Fibroblast of mammary gland (primary cell): ENCODE measurements at regions not wholly inside any gene's neighbourhood (a gene's known extent, or its start where the extent isn't known, plus 50 kb on each side); places are given as distances from the start of the nearest gene placed in this dataset.

ENCODE experiments used
- DNase-seq: peaks from one replicate; pipeline ENCODE4 v3.0.0-alpha.2; 2010; ENCODE audit warnings: low read depth
- H3K4me3 ChIP-seq: 2 replicates; pipeline ENCODE4 v1.5.1; 2011; ENCODE audit warnings: low read depth, mild to moderate bottlenecking, low read length, moderate library complexity; ENCODE audit not compliant: control insufficient read depth
- TF ChIP-seq, protein P1 (sequence below): conservative IDR thresholded peaks from 2 replicates; pipeline ENCODE4 v1.5.1; 2011; ENCODE audit warnings: low read depth, low read length, inconsistent platforms; ENCODE audit not compliant: control insufficient read depth, insufficient read depth

DNA sequence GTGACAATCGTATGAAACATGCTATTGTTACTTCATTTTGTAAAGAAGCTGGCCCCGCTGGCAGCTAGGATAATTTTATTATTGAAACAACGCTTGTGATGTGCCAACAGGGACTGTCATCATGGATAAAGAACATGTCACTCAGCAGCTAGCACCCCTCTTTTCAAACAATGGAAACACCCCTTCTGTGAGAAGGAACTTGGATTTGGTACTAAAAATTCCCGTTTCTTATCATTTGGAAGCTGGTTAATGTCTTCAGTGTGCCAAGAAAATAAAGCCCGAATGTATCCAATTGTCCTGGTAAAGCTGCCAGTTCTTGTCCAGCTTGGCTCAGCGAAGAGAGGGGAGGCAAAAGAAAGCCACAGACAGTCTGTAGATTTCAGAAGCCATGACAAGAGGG lies 186.6 kb downstream of the PHLDA1 start:
- DNase-seq = no peak
- TF ChIP-seq, protein P1, sequence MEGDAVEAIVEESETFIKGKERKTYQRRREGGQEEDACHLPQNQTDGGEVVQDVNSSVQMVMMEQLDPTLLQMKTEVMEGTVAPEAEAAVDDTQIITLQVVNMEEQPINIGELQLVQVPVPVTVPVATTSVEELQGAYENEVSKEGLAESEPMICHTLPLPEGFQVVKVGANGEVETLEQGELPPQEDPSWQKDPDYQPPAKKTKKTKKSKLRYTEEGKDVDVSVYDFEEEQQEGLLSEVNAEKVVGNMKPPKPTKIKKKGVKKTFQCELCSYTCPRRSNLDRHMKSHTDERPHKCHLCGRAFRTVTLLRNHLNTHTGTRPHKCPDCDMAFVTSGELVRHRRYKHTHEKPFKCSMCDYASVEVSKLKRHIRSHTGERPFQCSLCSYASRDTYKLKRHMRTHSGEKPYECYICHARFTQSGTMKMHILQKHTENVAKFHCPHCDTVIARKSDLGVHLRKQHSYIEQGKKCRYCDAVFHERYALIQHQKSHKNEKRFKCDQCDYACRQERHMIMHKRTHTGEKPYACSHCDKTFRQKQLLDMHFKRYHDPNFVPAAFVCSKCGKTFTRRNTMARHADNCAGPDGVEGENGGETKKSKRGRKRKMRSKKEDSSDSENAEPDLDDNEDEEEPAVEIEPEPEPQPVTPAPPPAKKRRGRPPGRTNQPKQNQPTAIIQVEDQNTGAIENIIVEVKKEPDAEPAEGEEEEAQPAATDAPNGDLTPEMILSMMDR = no peak
- no peak overlapping the region for H3K4me3 ChIP-seq

DNA sequence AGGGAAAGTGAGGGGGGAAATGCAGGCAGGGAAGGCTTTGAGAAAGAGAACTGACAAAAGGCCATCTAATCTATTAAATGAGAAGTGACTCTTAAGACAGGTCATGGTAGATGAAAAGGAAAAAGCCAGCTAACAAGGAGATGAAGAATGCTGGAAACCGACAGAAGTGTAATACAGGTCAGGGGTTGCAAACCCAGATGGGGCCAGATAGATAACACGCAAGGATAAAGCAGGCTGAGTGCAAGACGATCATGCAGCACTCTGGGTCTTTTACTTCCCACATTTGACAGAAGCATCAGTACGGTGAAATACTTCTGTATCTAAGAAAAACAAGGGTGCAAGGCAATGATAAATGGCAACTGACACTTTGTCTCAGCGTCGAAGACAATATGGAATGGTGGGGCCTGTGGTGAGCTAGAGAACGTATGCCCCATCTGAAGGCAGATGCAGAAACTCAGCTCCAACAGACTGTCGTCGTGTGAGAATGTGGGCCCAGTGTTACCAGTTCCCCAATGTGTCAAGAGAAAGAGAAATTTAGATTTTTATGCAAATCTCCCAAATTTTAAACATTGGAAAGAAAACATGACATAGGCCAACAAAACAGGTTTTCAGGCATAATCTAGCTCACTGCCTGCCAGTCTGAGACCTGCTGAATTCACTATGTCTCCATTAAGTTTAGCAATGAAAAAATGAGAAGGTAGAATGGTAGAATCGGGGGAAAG lies 187.4 kb downstream of the PHLDA1 start:
- TF ChIP-seq, protein P1 = no peak
- H3K4me3 ChIP-seq = no peak overlapping the region
- DNase-seq = no peak

DNA sequence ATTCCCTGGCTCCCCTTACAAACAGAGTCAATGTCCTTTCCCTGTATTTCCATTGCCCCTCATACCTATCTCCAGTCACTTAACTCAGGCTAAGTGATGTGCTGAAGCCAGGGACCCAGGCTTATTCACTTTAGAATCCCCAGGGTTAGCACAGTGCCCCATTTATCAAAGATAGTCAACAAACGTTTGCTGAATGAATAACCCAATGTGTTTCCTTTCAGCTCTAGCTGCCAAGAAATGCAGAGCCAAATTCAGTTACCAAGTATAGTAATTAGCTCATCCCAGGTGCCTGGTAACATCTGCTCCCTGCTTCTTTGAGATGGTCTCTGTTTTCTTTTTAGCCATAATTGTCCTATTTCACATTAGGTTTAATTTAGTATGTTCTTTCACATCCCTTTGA lies 189.5 kb downstream of the PHLDA1 start:
- no peak overlapping the region for H3K4me3 ChIP-seq
- no peak for DNase-seq
- TF ChIP-seq, protein P1 = no peak

DNA sequence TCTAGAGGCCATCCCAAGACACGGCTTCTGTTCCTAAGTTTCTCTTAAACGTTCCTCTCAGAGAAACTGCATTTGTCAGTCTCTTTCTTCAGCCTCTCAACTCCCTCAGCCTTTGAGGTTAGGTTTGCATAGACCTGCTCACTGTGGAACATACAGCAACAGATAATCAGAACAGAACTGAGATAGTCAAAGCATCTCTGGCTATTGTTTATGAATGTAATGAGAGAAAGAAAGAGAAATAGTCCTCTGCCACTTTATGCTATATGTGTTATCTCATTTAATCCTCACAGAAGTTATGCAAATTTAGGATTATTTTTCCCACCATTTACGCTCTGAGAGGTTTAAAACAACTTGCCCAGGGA lies 190.6 kb downstream of the PHLDA1 start:
- TF ChIP-seq, protein P1 = no peak
- no peak overlapping the region for H3K4me3 ChIP-seq
- DNase-seq = no peak

DNA sequence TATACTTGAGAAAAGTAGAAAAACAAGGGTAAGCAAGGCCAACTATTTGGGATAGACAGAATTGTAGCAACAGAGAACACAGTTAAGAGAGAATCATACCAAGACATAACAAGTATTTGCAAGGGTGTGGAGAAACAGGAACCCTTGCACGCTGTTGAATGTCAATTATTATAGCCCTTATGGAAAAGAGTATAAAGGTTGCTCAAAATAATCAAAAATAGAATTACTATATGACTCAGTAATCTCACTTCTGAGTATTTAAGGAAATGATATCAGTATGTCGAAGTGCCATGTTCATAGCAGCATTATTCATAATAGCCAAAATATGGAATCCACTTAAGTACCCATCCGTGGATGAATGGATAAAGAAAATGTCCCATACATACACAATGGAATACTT lies 193.3 kb downstream of the PHLDA1 start:
- DNase-seq = no peak
- no peak overlapping the region for H3K4me3 ChIP-seq
- TF ChIP-seq, protein P1 = no peak

DNA sequence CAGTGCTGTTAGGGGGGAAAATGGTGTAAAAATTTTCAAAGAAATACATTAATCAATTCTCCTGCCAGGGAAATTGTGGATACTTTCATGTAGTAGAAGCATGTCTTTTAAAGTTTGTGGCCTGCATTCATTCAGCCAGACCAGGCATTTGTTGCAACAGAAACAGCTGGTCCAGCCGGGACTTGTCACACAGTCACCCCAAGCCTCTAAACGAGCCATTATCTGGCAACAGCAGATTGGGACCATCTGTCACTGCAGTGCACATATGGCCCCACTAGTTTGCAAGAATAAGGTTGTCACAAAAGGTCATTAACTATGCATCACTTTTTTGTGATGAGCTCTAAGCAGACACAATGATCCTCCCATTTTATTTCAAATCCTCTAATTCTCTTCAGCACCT lies 193.9 kb downstream of the PHLDA1 start:
- no peak for DNase-seq
- H3K4me3 ChIP-seq = no peak overlapping the region
- TF ChIP-seq, protein P1 = no peak

DNA sequence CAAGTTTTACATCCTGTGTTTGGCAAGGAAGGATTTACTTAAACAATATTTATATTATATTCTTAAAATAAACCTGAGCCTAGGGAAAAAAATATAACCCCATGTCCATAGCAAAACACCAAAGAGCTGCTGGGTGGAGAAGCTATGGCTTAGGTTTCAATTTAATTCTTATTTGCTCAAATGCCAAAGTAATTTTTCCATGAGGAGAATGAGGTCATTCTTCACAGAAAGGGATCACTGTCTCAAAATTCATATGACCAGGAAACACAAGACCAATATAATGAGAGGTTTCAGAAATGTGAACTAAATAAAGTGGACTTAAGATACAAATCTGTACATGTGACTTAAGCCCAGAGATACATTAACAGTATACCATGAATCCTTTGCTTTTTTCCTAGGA lies 195.0 kb downstream of the PHLDA1 start:
- H3K4me3 ChIP-seq = no peak overlapping the region
- TF ChIP-seq, protein P1 = no peak
- no peak for DNase-seq
